IPS DF 6.9 (cell line): ENCODE measurements at regions not wholly inside any gene's neighbourhood (a gene's known extent, or its start where the extent isn't known, plus 50 kb on each side); places are given as distances from the start of the nearest gene placed in this dataset.

ENCODE experiments used
- DNase-seq: peaks from one replicate; pipeline ENCODE4 v3.0.0-alpha.2; 2013; ENCODE audit warnings: low read depth, low spot score
- H3K27ac ChIP-seq: one replicate; pipeline ENCODE4 v1.5.1; 2013; ENCODE audit warnings: low read length, control low read depth
- H3K27me3 ChIP-seq: 2 replicates; pipeline ENCODE4 v1.6.1; 2013; ENCODE audit warnings: mild to moderate bottlenecking, low read length; ENCODE audit not compliant: control insufficient read depth, insufficient read depth
- H3K36me3 ChIP-seq: 2 replicates; pipeline ENCODE4 v1.6.1; 2013; ENCODE audit warnings: low read length; ENCODE audit not compliant: control insufficient read depth, insufficient read depth
- H3K4me1 ChIP-seq: 2 replicates; pipeline ENCODE4 v1.6.1; 2013; ENCODE audit warnings: low read length; ENCODE audit not compliant: control insufficient read depth, insufficient read depth
- H3K4me3 ChIP-seq: 2 replicates; pipeline ENCODE4 v1.5.1; 2013; ENCODE audit warnings: mild to moderate bottlenecking, low read length
- H3K9me3 ChIP-seq: 2 replicates; pipeline ENCODE4 v1.6.1; 2013; ENCODE audit warnings: low read length, inconsistent platforms; ENCODE audit not compliant: control insufficient read depth, insufficient read depth
- WGBS: extraction: QIAGEN DNeasy Blood & Tissue Kit; methylation state at CpG from one replicate; pipeline ENCODE4 v1.1.7; 2013; ENCODE audit warnings: mixed read lengths, missing lambda C conversion rate; ENCODE audit not compliant: insufficient read length, insufficient coverage; 5-methylcytosine and 5-hydroxymethylcytosine counted together

DNA sequence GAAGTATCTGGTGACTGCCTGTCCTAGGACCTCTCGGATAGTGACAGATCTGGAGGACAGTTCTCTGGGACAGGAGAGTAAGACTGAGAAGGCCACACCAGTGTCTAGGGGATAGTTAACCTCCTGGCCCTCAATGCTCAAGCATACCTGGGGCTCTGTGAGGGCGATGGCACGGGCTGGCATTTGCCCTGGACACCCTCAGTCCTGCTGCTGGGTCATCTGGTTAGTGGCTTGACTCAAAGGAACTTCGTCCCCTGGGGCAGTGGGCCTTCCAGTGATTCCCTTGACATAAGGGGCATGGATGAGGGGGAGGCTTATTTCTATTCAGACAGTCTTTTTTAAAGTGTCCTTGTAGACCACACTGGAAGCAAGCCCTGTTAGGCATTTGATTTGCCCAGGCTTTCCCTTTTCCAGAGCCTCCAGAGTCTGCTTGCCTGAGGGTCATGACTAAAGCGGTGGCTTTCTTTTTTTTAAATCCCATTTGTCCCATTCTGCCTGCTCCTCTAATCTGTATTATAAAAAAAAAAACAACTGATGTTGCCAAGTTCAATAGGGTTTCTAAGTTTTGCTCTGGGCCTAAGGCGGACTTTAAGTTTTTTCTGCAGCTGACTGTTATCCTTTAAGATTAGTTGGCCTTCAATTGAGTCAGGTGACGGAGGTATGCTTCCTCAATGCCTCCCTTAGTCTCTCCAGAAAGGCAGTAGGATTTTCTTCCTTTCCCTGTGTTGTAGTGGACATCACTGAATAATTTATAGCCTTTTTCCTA lies 2083.5 kb upstream of the C9orf72 start:
- no CpG with 5 or more reads among the region's 7 CpGs for WGBS
- H3K36me3 ChIP-seq = no peaks in the 10 kb centered on the region
- no peak overlapping the region for H3K4me3 ChIP-seq
- no peak overlapping the region for H3K27ac ChIP-seq
- no peaks in the 10 kb centered on the region for H3K9me3 ChIP-seq
- no peaks in the 10 kb centered on the region for H3K27me3 ChIP-seq
- no peak for DNase-seq
- H3K4me1 ChIP-seq = no peaks in the 10 kb centered on the region

DNA sequence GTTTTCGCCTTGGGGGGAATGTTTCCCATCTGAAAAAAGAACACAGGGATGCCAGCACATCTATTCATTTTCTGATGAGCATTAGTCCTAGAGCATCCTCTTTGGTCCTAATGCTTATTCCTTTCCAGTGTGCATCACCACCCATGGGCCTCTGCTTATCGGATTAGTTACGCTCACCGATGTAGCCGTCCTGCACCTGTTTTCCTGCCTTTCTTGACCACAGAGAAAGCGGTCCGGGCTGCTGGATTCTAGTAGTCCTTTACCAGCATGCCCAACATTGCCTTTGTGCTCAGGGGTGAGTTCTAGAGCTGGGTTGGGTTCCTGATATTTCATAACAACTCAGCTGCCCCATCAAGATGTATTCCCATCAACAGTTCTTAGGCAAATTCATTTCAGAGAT lies 2084.5 kb upstream of the C9orf72 start:
- H3K4me1 ChIP-seq = no peaks in the 10 kb centered on the region
- DNase-seq = no peak
- no peaks in the 10 kb centered on the region for H3K36me3 ChIP-seq
- H3K27me3 ChIP-seq = no peaks in the 10 kb centered on the region
- no CpG with 5 or more reads among the region's 7 CpGs for WGBS
- no peak overlapping the region for H3K4me3 ChIP-seq
- H3K9me3 ChIP-seq = no peaks in the 10 kb centered on the region
- no peak overlapping the region for H3K27ac ChIP-seq

GRCh38 chr9:29659014-29659413 lies 2085.7 kb upstream of the C9orf72 start:
- Histone ChIP-seq H3K27me3 (no peaks in the 10 kb centered on the region), H3K4me3 (no peak overlapping the region), H3K4me1 (no peaks in the 10 kb centered on the region), H3K27ac (no peak overlapping the region), H3K9me3 (no peaks in the 10 kb centered on the region), H3K36me3 (no peaks in the 10 kb centered on the region)
- DNase-seq = no peak
- no CpG with 5 or more reads among the region's 6 CpGs for WGBS

DNA sequence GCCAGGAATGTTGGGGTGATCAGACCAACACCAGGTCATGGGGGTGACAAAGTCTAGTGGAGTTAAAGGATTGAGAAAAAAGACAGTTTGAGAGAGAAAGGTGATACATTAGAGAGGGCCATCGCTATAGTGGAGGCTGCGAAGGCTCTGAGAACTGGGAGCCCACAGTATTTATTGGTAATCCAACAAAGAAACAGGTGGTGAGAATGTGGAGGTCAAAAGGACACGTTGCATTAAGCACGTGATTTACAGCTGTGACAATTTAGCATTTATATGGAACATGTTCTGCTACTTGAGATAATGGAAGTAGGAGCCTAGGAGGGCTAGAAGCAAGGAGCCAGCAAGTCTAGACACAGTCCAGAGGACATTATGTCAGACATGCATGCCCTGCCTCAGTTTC lies 2086.5 kb upstream of the C9orf72 start:
- Histone ChIP-seq H3K27me3 (no peaks in the 10 kb centered on the region), H3K9me3 (no peaks in the 10 kb centered on the region), H3K27ac (no peak overlapping the region), H3K36me3 (no peaks in the 10 kb centered on the region), H3K4me3 (no peak overlapping the region), H3K4me1 (no peaks in the 10 kb centered on the region)
- WGBS = no CpG with 5 or more reads among the region's 4 CpGs
- no peak for DNase-seq

DNA sequence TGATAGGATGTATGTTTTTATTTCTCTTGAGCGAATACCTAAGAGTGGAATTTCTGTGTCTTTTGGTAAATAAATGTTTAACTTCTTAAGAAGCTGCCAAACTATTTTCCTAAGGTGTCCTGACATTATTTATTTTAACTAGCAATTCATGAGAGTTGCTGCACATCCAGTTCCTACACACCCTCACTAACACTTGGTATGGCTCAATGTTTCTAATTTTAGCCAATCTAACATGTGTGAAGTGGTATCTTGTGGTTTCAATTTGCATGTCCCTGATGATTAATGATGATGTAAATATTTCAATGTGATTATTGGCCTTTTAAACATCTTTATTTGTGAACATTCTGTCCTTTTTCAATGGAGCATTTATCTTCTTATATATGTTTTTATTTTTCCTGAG lies 2095.5 kb upstream of the C9orf72 start:
- Histone ChIP-seq H3K9me3 (no peaks in the 10 kb centered on the region), H3K27ac (no peak overlapping the region), H3K4me3 (no peak overlapping the region), H3K4me1 (no peaks in the 10 kb centered on the region), H3K36me3 (no peaks in the 10 kb centered on the region), H3K27me3 (no peaks in the 10 kb centered on the region)
- DNase-seq = no peak
- WGBS = no CpG with 5 or more reads among the region's 1 CpG

DNA sequence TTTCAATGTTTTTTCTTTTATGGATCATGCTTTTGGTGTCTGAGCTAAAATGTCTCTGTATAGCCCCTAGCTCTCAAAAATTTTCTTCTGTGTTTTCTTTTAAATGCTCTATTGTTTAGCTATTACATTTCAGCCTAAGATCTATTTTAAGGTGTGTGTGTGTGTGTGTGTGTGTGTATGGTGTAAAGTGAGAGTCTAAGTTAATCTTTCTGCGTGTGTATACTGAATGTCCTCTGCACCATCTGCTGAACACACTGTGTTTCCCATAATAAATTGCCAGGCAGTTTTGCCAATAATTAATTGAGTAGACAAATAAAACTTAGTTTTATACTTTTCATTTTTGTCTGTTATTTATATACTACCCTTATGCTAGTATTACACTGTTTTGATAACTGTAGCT lies 2096.3 kb upstream of the C9orf72 start:
- Histone ChIP-seq H3K4me3 (no peak overlapping the region), H3K27ac (no peak overlapping the region), H3K27me3 (no peaks in the 10 kb centered on the region), H3K9me3 (no peaks in the 10 kb centered on the region), H3K4me1 (no peaks in the 10 kb centered on the region), H3K36me3 (no peaks in the 10 kb centered on the region)
- DNase-seq = no peak
- no CpG with 5 or more reads among the region's 1 CpG for WGBS

GRCh38 chr9:29685531-29685930 lies 2112.2 kb upstream of the C9orf72 start:
- no peak overlapping the region for H3K27ac ChIP-seq
- no peaks in the 10 kb centered on the region for H3K36me3 ChIP-seq
- no peak overlapping the region for H3K4me3 ChIP-seq
- no peaks in the 10 kb centered on the region for H3K27me3 ChIP-seq
- no peaks in the 10 kb centered on the region for H3K4me1 ChIP-seq
- no peaks in the 10 kb centered on the region for H3K9me3 ChIP-seq
- DNase-seq = no peak

- Histone ChIP-seq H3K9me3 (no peaks in the 10 kb centered on the region), H3K36me3 (no peaks in the 10 kb centered on the region), H3K27ac (no peak overlapping the region), H3K4me1 (no peaks in the 10 kb centered on the region), H3K27me3 (no peaks in the 10 kb centered on the region), H3K4me3 (no peak overlapping the region)
- no peak for DNase-seq
- no CpG with 5 or more reads among the region's 2 CpGs for WGBS
These were observed 2117.9 kb upstream of the C9orf72 start for GRCh38 chr9:29691145-29691544.

- Histone ChIP-seq H3K4me3 (no peak overlapping the region), H3K9me3 (no peaks in the 10 kb centered on the region), H3K27me3 (no peaks in the 10 kb centered on the region), H3K4me1 (no peaks in the 10 kb centered on the region), H3K27ac (no peak overlapping the region), H3K36me3 (no peaks in the 10 kb centered on the region)
- DNase-seq = peak; percentile 43
- WGBS = no CpG with 5 or more reads among the region's 7 CpGs
These were observed 2118.6 kb upstream of the C9orf72 start for GRCh38 chr9:29691758-29692407.

GRCh38 chr9:29697011-29697410 lies 2123.7 kb upstream of the C9orf72 start:
- H3K36me3 ChIP-seq = no peaks in the 10 kb centered on the region
- no peaks in the 10 kb centered on the region for H3K4me1 ChIP-seq
- no peak overlapping the region for H3K27ac ChIP-seq
- DNase-seq = no peak
- no peaks in the 10 kb centered on the region for H3K27me3 ChIP-seq
- no peak overlapping the region for H3K4me3 ChIP-seq
- no peaks in the 10 kb centered on the region for H3K9me3 ChIP-seq
- whole genome bisulfite sequencing = no CpG with 5 or more reads among the region's 2 CpGs

GRCh38 chr9:29701559-29701958 lies 2128.3 kb upstream of the C9orf72 start:
- Histone ChIP-seq H3K27ac (no peak overlapping the region), H3K27me3 (no peaks in the 10 kb centered on the region), H3K9me3 (no peaks in the 10 kb centered on the region), H3K36me3 (no peaks in the 10 kb centered on the region), H3K4me1 (no peaks in the 10 kb centered on the region), H3K4me3 (no peak overlapping the region)
- WGBS = no CpG with 5 or more reads among the region's 1 CpG
- no peak for DNase-seq
